H9 (cell line): ENCODE measurements at regions not wholly inside any gene's neighbourhood (a gene's known extent, or its start where the extent isn't known, plus 50 kb on each side); places are given as distances from the start of the nearest gene placed in this dataset.

Experiments
- DNase-seq: peaks from one replicate; pipeline ENCODE4 v3.0.0-alpha.2; 2017
- H2AFZ ChIP-seq: one replicate; pipeline ENCODE4 v1.6.1; 2013; ENCODE audit warnings: mild to moderate bottlenecking, low read length, control low read depth, moderate library complexity
- H2AK5ac ChIP-seq: 2 replicates; pipeline ENCODE4 v1.6.1; 2013; ENCODE audit warnings: low read length, control low read depth, mixed read lengths; ENCODE audit not compliant: insufficient read length
- H2BK120ac ChIP-seq: one replicate; pipeline ENCODE4 v1.6.1; 2013; ENCODE audit warnings: low read depth, mild to moderate bottlenecking, low read length, control low read depth, inconsistent platforms; ENCODE audit not compliant: poor library complexity, severe bottlenecking
- H2BK12ac ChIP-seq: 2 replicates; pipeline ENCODE4 v1.6.1; 2013; ENCODE audit warnings: low read length, control low read depth, mixed read lengths, low read depth; ENCODE audit not compliant: insufficient read length
- H2BK15ac ChIP-seq: 2 replicates; pipeline ENCODE4 v1.6.1; 2013; ENCODE audit warnings: low read depth, low read length, control low read depth
- H2BK20ac ChIP-seq: one replicate; pipeline ENCODE4 v1.6.1; 2013; ENCODE audit warnings: low read depth, mild to moderate bottlenecking, low read length, control low read depth, inconsistent platforms; ENCODE audit not compliant: poor library complexity, severe bottlenecking
- H2BK5ac ChIP-seq: 2 replicates; pipeline ENCODE4 v1.6.1; 2013; ENCODE audit warnings: low read length, control low read depth, mixed read lengths; ENCODE audit not compliant: insufficient read length
- H3K14ac ChIP-seq: 2 replicates; pipeline ENCODE4 v1.6.1; 2013; ENCODE audit warnings: low read length, control low read depth; ENCODE audit not compliant: insufficient read depth
- H3K18ac ChIP-seq: 2 replicates; pipeline ENCODE4 v1.6.1; 2013; ENCODE audit warnings: low read depth, mild to moderate bottlenecking, mixed read lengths, low read length, control low read depth; ENCODE audit not compliant: insufficient read length
- H3K23ac ChIP-seq: 2 replicates; pipeline ENCODE4 v1.6.1; 2013; ENCODE audit warnings: low read length, control low read depth, mixed read lengths, low read depth; ENCODE audit not compliant: insufficient read length
- H3K23me2 ChIP-seq: 2 replicates; pipeline ENCODE4 v1.6.1; 2013; ENCODE audit warnings: low read depth, mild to moderate bottlenecking, mixed read lengths, low read length, control low read depth; ENCODE audit not compliant: insufficient read length, poor library complexity, severe bottlenecking
- H3K27ac ChIP-seq: 2 replicates; pipeline ENCODE4 v1.5.1; 2013; ENCODE audit warnings: low read length, control low read depth, mixed read lengths, low read depth; ENCODE audit not compliant: insufficient read length
- H3K27me3 ChIP-seq: 2 replicates; pipeline ENCODE4 v1.6.1; 2013; ENCODE audit warnings: low read length, control low read depth, inconsistent platforms; ENCODE audit not compliant: insufficient read depth
- H3K4ac ChIP-seq: 2 replicates; pipeline ENCODE4 v1.6.1; 2013; ENCODE audit warnings: low read depth, mild to moderate bottlenecking, control low read depth, inconsistent platforms, low read length, moderate library complexity
- H3K4me1 ChIP-seq: 2 replicates; pipeline ENCODE4 v1.6.1; 2013; ENCODE audit warnings: low read length, control low read depth, inconsistent platforms; ENCODE audit not compliant: insufficient read depth
- H3K4me2 ChIP-seq: 2 replicates; pipeline ENCODE4 v1.6.1; 2013; ENCODE audit warnings: low read length, control low read depth, mixed read lengths; ENCODE audit not compliant: insufficient read length, insufficient read depth
- H3K56ac ChIP-seq: 2 replicates; pipeline ENCODE4 v1.6.1; 2013; ENCODE audit warnings: low read depth, mild to moderate bottlenecking, mixed read lengths, low read length, control low read depth; ENCODE audit not compliant: insufficient read length
- H3K79me1 ChIP-seq: 2 replicates; pipeline ENCODE4 v1.6.1; 2013; ENCODE audit warnings: low read depth, mild to moderate bottlenecking, moderate library complexity, low read length, control low read depth, inconsistent platforms; ENCODE audit not compliant: insufficient read depth, poor library complexity, severe bottlenecking
- H3K79me2 ChIP-seq: 2 replicates; pipeline ENCODE4 v1.6.1; 2013; ENCODE audit warnings: low read length, control low read depth, inconsistent platforms; ENCODE audit not compliant: insufficient read depth
- H3K9ac ChIP-seq: 2 replicates; pipeline ENCODE4 v1.6.1; 2013; ENCODE audit warnings: low read length, control low read depth, mixed read lengths; ENCODE audit not compliant: insufficient read length; ENCODE audit errors: extremely low read depth
- H3K9me3 ChIP-seq: one replicate; pipeline ENCODE4 v1.6.1; 2013; ENCODE audit warnings: low read depth, low read length, inconsistent platforms; ENCODE audit not compliant: control insufficient read depth
- H3T11ph ChIP-seq: one replicate; pipeline ENCODE4 v1.6.1; 2013; ENCODE audit warnings: mild to moderate bottlenecking, low read length, control low read depth, inconsistent platforms
- H4K20me1 ChIP-seq: one replicate; pipeline ENCODE4 v1.6.1; 2013; ENCODE audit not compliant: control insufficient read depth, insufficient read length, insufficient read depth
- H4K5ac ChIP-seq: 2 replicates; pipeline ENCODE4 v1.6.1; 2013; ENCODE audit warnings: low read depth, mild to moderate bottlenecking, mixed read lengths, low read length, control low read depth; ENCODE audit not compliant: insufficient read length
- H4K8ac ChIP-seq: replicated peaks from 2 replicates; pipeline ENCODE4 v1.6.1; 2013; ENCODE audit warnings: low read length, control low read depth, mixed read lengths, low read depth; ENCODE audit not compliant: insufficient read length
- H4K91ac ChIP-seq: 2 replicates; pipeline ENCODE4 v1.6.1; 2013; ENCODE audit warnings: low read depth, mild to moderate bottlenecking, moderate library complexity, mixed read lengths, low read length, control low read depth; ENCODE audit not compliant: insufficient read length
- H3K27ac Mint-ChIP-seq, 3 experiments: 2 replicates in 2 of 3; 3 replicates in 1 of 3; pipeline ENCODE4 v1.8.0; 2020 to 2021; ENCODE audit warnings: mixed read lengths in 3 of 3, mild to moderate bottlenecking in 1 of 3, moderate library complexity in 1 of 3
- H3K27me3 Mint-ChIP-seq: 2 replicates; pipeline ENCODE4 v1.8.0; 2021; ENCODE audit warnings: low read depth, mild to moderate bottlenecking, moderate library complexity, mixed read lengths
- H3K36me3 Mint-ChIP-seq, 3 experiments: 2 replicates in 2 of 3; 3 replicates in 1 of 3; pipeline ENCODE4 v1.8.0; 2020 to 2021; ENCODE audit warnings: low read depth in 3 of 3, mixed read lengths in 3 of 3; ENCODE audit not compliant: insufficient read depth in 1 of 3
- H3K4me1 Mint-ChIP-seq, 2 experiments: 2 replicates each; pipeline ENCODE4 v1.8.0; 2020; ENCODE audit warnings: mixed read lengths in 2 of 2
- H3K4me3 Mint-ChIP-seq, 2 experiments: 2 replicates in 1 of 2; 3 replicates in 1 of 2; pipeline ENCODE4 v1.8.0; 2020 to 2021; ENCODE audit warnings: mild to moderate bottlenecking in 2 of 2, mixed read lengths in 2 of 2, moderate library complexity in 1 of 2
- H3K9me3 Mint-ChIP-seq, 2 experiments: 2 replicates in 1 of 2; 3 replicates in 1 of 2; pipeline ENCODE4 v1.8.0; 2020; ENCODE audit warnings: mild to moderate bottlenecking in 2 of 2, mixed read lengths in 2 of 2, moderate library complexity in 1 of 2
- WGBS: extraction: QIAGEN DNeasy Blood & Tissue Kit; methylation state at CpG from one replicate; pipeline ENCODE4 v1.1.7; 2013; ENCODE audit warnings: missing lambda C conversion rate, low lambda C conversion rate, mixed read lengths; ENCODE audit not compliant: insufficient read length; ENCODE audit errors: extremely low coverage; 5-methylcytosine and 5-hydroxymethylcytosine counted together
- TF ChIP-seq, protein P1 (sequence below): fragments of 200-600 bp; sonication (generic); conservative IDR thresholded peaks from 3 replicates; pipeline ENCODE4 v1.8.0; 2021; ENCODE audit warnings: antibody characterized with exemption, mild to moderate bottlenecking

DNA sequence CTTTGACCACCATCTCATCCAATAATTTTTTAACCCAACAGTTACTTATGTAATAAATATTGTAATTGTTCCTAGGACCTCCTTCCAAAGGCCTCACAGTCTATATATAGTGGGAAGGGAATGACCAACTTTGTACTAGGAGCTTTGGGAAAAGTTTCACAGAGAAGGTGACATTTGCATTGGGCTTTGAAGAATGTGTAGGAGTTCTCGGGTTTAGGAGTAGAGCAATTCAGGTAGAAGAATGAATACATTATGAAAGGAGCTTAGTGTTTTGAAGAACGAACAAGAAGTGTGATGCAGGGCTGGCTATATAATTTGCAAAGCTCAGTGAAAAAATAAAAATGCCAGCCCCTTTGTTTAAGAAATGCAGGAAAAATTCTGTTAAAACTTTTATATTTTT is 330.4 kb upstream of the DEPDC1 start:
- Histone ChIP-seq H2BK120ac (no peak overlapping the region), H3K56ac (no peak overlapping the region), H3K23ac (no peak overlapping the region), H3K27me3 (no peaks in the 10 kb centered on the region), H3K4me2 (no peak overlapping the region), H3K79me1 (no peaks in the 10 kb centered on the region), H2BK15ac (no peak overlapping the region), H4K5ac (no peak overlapping the region), H2AFZ (no peak overlapping the region), H4K20me1 (no peaks in the 10 kb centered on the region), H3K18ac (no peak overlapping the region), H3K79me2 (no peaks in the 10 kb centered on the region), H2BK20ac (no peak overlapping the region), H2BK12ac (no peak overlapping the region), H3K9me3 (no peaks in the 10 kb centered on the region), H4K8ac (no peak overlapping the region), H3K9ac (no peak overlapping the region), H3T11ph (no peak overlapping the region), H3K4ac (no peak overlapping the region), H2AK5ac (no peak overlapping the region), H2BK5ac (no peak overlapping the region), H4K91ac (no peak overlapping the region), H3K27ac (no peak overlapping the region), H3K4me1 (peaks cover 2% of the 10 kb centered on the region; the same call in 1 of the 2 replicates), H3K14ac (no peak overlapping the region), H3K23me2 (no peaks in the 10 kb centered on the region)
- Mint-ChIP-seq H3K9me3 (peaks cover 10 to 11% of the 10 kb centered on the region in 2 experiments), H3K4me3 (no peak overlapping the region), H3K27me3 (no peaks in the 10 kb centered on the region), H3K4me1 (peaks cover 0 to 3% of the 10 kb centered on the region in 2 experiments; a peak in 2 of 4 replicates), H3K27ac (no peak overlapping the region), H3K36me3 (peaks cover 0 to 13% (median 5%) of the 10 kb centered on the region in 3 experiments; a peak in 4 of 7 replicates)
- DNase-seq: no peak
- WGBS: no CpG with 5 or more reads among the region's 2 CpGs
- TF ChIP-seq, protein P1, sequence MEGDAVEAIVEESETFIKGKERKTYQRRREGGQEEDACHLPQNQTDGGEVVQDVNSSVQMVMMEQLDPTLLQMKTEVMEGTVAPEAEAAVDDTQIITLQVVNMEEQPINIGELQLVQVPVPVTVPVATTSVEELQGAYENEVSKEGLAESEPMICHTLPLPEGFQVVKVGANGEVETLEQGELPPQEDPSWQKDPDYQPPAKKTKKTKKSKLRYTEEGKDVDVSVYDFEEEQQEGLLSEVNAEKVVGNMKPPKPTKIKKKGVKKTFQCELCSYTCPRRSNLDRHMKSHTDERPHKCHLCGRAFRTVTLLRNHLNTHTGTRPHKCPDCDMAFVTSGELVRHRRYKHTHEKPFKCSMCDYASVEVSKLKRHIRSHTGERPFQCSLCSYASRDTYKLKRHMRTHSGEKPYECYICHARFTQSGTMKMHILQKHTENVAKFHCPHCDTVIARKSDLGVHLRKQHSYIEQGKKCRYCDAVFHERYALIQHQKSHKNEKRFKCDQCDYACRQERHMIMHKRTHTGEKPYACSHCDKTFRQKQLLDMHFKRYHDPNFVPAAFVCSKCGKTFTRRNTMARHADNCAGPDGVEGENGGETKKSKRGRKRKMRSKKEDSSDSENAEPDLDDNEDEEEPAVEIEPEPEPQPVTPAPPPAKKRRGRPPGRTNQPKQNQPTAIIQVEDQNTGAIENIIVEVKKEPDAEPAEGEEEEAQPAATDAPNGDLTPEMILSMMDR: no peak
